ENCODE measurements at regions not wholly inside any gene's neighbourhood (a gene's known extent, or its start where the extent isn't known, plus 50 kb on each side); places are given as distances from the start of the nearest gene placed in this dataset.

DNA sequence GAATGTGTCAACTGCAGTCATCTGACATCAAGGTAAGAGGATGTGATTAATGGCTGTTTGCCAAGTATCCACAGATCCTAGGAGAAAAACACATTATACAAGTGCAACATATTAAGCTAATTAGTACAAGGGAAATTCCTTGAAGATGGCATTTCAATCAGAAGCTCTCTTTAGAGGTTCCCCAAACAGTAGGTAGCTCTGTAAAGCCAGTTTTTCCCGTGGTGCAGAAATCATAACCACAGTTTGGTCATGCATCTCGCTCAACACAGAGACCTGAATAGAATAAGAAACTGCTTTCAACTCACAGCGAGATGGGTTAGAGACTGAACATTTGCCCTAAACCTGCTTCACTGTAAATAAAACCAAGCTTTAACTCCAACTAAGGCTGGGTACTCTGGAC, 230.5 kb upstream of the CAMK1G start:
- TF ChIP-seq CTCF (IDR thresholded peaks at IDR 0.05; ENCODE audit: insufficient read depth, low read length, poor library complexity, severe bottlenecking) (no peak), EZH2phosphoT487 (conservative IDR thresholded peaks at IDR 0.05; ENCODE audit: low read length) (no peak)

Measured in SU-DHL-6 (cell line).